HUDEP-2 (cell line): ENCODE measurements at regions not wholly inside any gene's neighbourhood (a gene's known extent, or its start where the extent isn't known, plus 50 kb on each side); places are given as distances from the start of the nearest gene placed in this dataset.

Source experiments
- DNase-seq, 76 experiments: peaks; one replicate each; lab custom pipeline; 2025; ENCODE audit not compliant: unreplicated experiment in 76 of 76; lab: John Stamatoyannopoulos, UW

- DNase-seq: no peak
Measured at GRCh38 chr11:95296165-95296564, 65.2 kb upstream of the SESN3 start.

GRCh38 chr11:95295382-95296149, 64.6 kb upstream of the SESN3 start:
- no peak for DNase-seq

- DNase-seq: no peak
Measured at GRCh38 chr11:95294701-95295100, 63.7 kb upstream of the SESN3 start.

- DNase-seq: no peak
Measured at GRCh38 chr11:95293116-95293515, 62.1 kb upstream of the SESN3 start.

- no peak for DNase-seq
Measured at GRCh38 chr11:95291946-95292345, 60.9 kb upstream of the SESN3 start.

- DNase-seq: no peak
Measured at GRCh38 chr11:95289378-95290101, 58.5 kb upstream of the SESN3 start.

GRCh38 chr11:95284057-95285052, 53.4 kb upstream of the SESN3 start:
- DNase-seq: no peak

GRCh38 chr11:95283650-95284049, 52.6 kb upstream of the SESN3 start:
- DNase-seq: no peak

GRCh38 chr11:95283146-95283545, 52.1 kb upstream of the SESN3 start:
- DNase-seq: no peak

- DNase-seq: no peak
Measured at GRCh38 chr11:95282291-95282751, 51.3 kb upstream of the SESN3 start.
